Stimulated activated CD4-positive, alpha-beta T cell treated with anti-CD3 and anti-CD28 coated beads, Interleukin-12 subunit alpha, Interleukin-12 subunit beta, amount 100 ng/mL, for 24 hours (primary cell): ENCODE measurements at regions not wholly inside any gene's neighbourhood (a gene's known extent, or its start where the extent isn't known, plus 50 kb on each side); places are given as distances from the start of the nearest gene placed in this dataset.

Experiments
- DNase-seq, 2 experiments: peaks; one replicate each; pipeline ENCODE4 v3.0.0-alpha.2; 2020; ENCODE audit warnings: low read depth in 2 of 2

- no peak for DNase-seq
These were observed 99.1 kb downstream of the ZNF608 start for GRCh38 chr5:124647352-124647751.

- no peak for DNase-seq
These were observed 101.0 kb downstream of the ZNF608 start for GRCh38 chr5:124645396-124645795.

- no peak for DNase-seq
These were observed 101.9 kb downstream of the ZNF608 start for GRCh38 chr5:124644582-124644981.

GRCh38 chr5:124644138-124644537, 102.3 kb downstream of the ZNF608 start:
- DNase-seq = no peak

- DNase-seq = no peak
These were observed 103.1 kb downstream of the ZNF608 start for GRCh38 chr5:124643336-124643735.

- DNase-seq = no peak
These were observed 104.3 kb downstream of the ZNF608 start for GRCh38 chr5:124642151-124642550.

- DNase-seq = no peak
These were observed 105.2 kb downstream of the ZNF608 start for GRCh38 chr5:124641154-124641792.

- no peak for DNase-seq
These were observed 107.3 kb downstream of the ZNF608 start for GRCh38 chr5:124639095-124639665.

- no peak for DNase-seq
These were observed 109.4 kb downstream of the ZNF608 start for GRCh38 chr5:124637011-124637410.

GRCh38 chr5:124634741-124635323, 111.6 kb downstream of the ZNF608 start:
- no peak for DNase-seq

GRCh38 chr5:124634228-124634739, 112.2 kb downstream of the ZNF608 start:
- no peak for DNase-seq

GRCh38 chr5:124633209-124633608, 113.2 kb downstream of the ZNF608 start:
- DNase-seq = no peak

- no peak for DNase-seq
These were observed 114.4 kb downstream of the ZNF608 start for GRCh38 chr5:124631874-124632550.

GRCh38 chr5:124630767-124631704, 115.4 kb downstream of the ZNF608 start:
- no peak for DNase-seq

- no peak for DNase-seq
These were observed 117.5 kb downstream of the ZNF608 start for GRCh38 chr5:124628721-124629596.

GRCh38 chr5:124627815-124628595, 118.4 kb downstream of the ZNF608 start:
- DNase-seq = no peak

GRCh38 chr5:124626053-124626452, 120.4 kb downstream of the ZNF608 start:
- DNase-seq = no peak

- DNase-seq = no peak
These were observed 123.2 kb downstream of the ZNF608 start for GRCh38 chr5:124623265-124623664.

GRCh38 chr5:124622851-124623250, 123.6 kb downstream of the ZNF608 start:
- no peak for DNase-seq

GRCh38 chr5:124621279-124621678, 125.2 kb downstream of the ZNF608 start:
- DNase-seq = no peak
